ENCODE measurements at regions not wholly inside any gene's neighbourhood (a gene's known extent, or its start where the extent isn't known, plus 50 kb on each side); places are given as distances from the start of the nearest gene placed in this dataset.

DNA sequence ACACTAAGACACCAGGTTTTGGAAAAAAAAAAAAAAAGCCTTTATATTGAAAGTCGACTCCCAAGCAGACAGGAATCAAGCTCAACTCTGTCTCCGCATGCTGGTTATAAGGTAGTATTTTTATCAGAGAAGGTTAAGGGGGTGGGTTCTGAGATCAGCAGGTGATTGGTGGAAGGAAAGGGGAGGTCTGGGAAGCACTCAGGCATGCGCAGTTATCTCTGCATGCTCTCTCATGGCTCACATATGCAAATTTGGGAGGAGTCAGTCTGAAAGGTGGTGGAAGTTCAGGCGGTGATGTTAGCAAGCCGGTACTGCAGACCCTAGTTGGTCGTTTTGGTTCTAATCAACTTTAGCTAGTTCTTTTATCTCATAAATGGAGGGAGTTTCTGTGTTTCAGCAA is 357.6 kb upstream of the C16orf82 start:
- Histone ChIP-seq H3K4me3 (ENCODE audit: low read length) (no peak overlapping the region), H3K9me3 (ENCODE audit: control insufficient read depth in 1 of 2, insufficient read depth in 1 of 2, low read length in 2 of 2) (peaks cover 0 to 3% of the 10 kb centered on the region in 2 experiments), H3K36me3 (ENCODE audit: insufficient read depth, low read length) (no peaks in the 10 kb centered on the region), H3K27me3 (ENCODE audit: control insufficient read depth in 1 of 2, insufficient read depth in 2 of 2, low read length in 2 of 2) (no peaks in the 10 kb centered on the region), H3K27ac (ENCODE audit: low read depth in 1 of 2, low read length in 2 of 2) (no peak overlapping the region), H3K4me1 (ENCODE audit: insufficient read depth, low read length) (no peaks in the 10 kb centered on the region)
- H3K27me3 Mint-ChIP-seq = no peaks in the 10 kb centered on the region
- no peak overlapping the region for H3K27ac Mint-ChIP-seq
- intact Hi-C loops (cut with DNase I, micrococcal nuclease) = no loop called here
- H3K4me3 Mint-ChIP-seq = no peak overlapping the region
- no peaks in the 10 kb centered on the region for H3K4me1 Mint-ChIP-seq (ENCODE audit: low read depth)
- DNase-seq (no peak), ATAC-seq (ENCODE audit: poor library complexity) (no peak)
- no peaks in the 10 kb centered on the region for H3K36me3 Mint-ChIP-seq (ENCODE audit: low read depth)
- CTCF ChIA-PET = no interaction called here
- H3K9me3 Mint-ChIP-seq = no peaks in the 10 kb centered on the region
- TF ChIP-seq CTCF (IDR thresholded peaks at IDR 0.05) = no peak
- POLR2A ChIA-PET = interaction anchor here (0.7 kb wide), 1 partner anchor 411 kb away, joined by 3 read pairs; no protein-coding TSS in a partner anchor

- H3K9me3 ChIP-seq (ENCODE audit: control insufficient read depth in 1 of 2, insufficient read depth in 1 of 2, low read length in 2 of 2) = peaks cover 0 to 3% of the 10 kb centered on the region in 2 experiments
- ChIA-PET CTCF (no interaction called here), POLR2A (interaction anchor here (0.7 kb wide), 1 partner anchor 411 kb away, joined by 3 read pairs; no protein-coding TSS in a partner anchor)
- Mint-ChIP-seq H3K9me3 (no peaks in the 10 kb centered on the region), H3K4me3 (no peak overlapping the region), H3K4me1 (ENCODE audit: low read depth) (no peaks in the 10 kb centered on the region), H3K27me3 (no peaks in the 10 kb centered on the region), H3K27ac (no peak overlapping the region), H3K36me3 (ENCODE audit: low read depth) (no peaks in the 10 kb centered on the region)
- H3K27me3 ChIP-seq (ENCODE audit: control insufficient read depth in 1 of 2, insufficient read depth in 2 of 2, low read length in 2 of 2) = no peaks in the 10 kb centered on the region
- H3K4me3 ChIP-seq (ENCODE audit: low read length) = no peak overlapping the region
- intact Hi-C loops (cut with DNase I, micrococcal nuclease) = no loop called here
- DNase-seq = no peak
- TF ChIP-seq CTCF (IDR thresholded peaks at IDR 0.05) = no peak
- H3K36me3 ChIP-seq (ENCODE audit: insufficient read depth, low read length) = no peaks in the 10 kb centered on the region
- H3K27ac ChIP-seq (ENCODE audit: low read depth in 1 of 2, low read length in 2 of 2) = no peak overlapping the region
- H3K4me1 ChIP-seq (ENCODE audit: insufficient read depth, low read length) = no peaks in the 10 kb centered on the region
- ATAC-seq (ENCODE audit: poor library complexity) = no peak
Observed at GRCh38 chr16:26709754-26710153, 357.0 kb upstream of the C16orf82 start.

GRCh38 chr16:26710450-26710849 is 356.3 kb upstream of the C16orf82 start:
- no peaks in the 10 kb centered on the region for H3K4me1 ChIP-seq (ENCODE audit: insufficient read depth, low read length)
- Mint-ChIP-seq H3K4me1 (ENCODE audit: low read depth) (no peaks in the 10 kb centered on the region), H3K9me3 (no peaks in the 10 kb centered on the region), H3K27me3 (no peaks in the 10 kb centered on the region), H3K27ac (no peak overlapping the region), H3K4me3 (no peak overlapping the region), H3K36me3 (ENCODE audit: low read depth) (no peaks in the 10 kb centered on the region)
- ChIA-PET CTCF (interaction anchor here (0.5 kb wide), 1 partner anchor 249 kb away, joined by 3 read pairs; no protein-coding TSS in a partner anchor), POLR2A (no interaction called here)
- no peaks in the 10 kb centered on the region for H3K36me3 ChIP-seq (ENCODE audit: insufficient read depth, low read length)
- no peak overlapping the region for H3K27ac ChIP-seq (ENCODE audit: low read depth in 1 of 2, low read length in 2 of 2)
- intact Hi-C loops (cut with DNase I, micrococcal nuclease) = no loop called here
- ATAC-seq (ENCODE audit: poor library complexity) (no peak), DNase-seq (no peak)
- TF ChIP-seq CTCF (IDR thresholded peaks at IDR 0.05) = no peak
- H3K4me3 ChIP-seq (ENCODE audit: low read length) = no peak overlapping the region
- H3K9me3 ChIP-seq (ENCODE audit: control insufficient read depth in 1 of 2, insufficient read depth in 1 of 2, low read length in 2 of 2) = peaks cover 0 to 3% of the 10 kb centered on the region in 2 experiments
- H3K27me3 ChIP-seq (ENCODE audit: control insufficient read depth in 1 of 2, insufficient read depth in 2 of 2, low read length in 2 of 2) = no peaks in the 10 kb centered on the region
